GM18519 (cell line): ENCODE measurements at regions not wholly inside any gene's neighbourhood (a gene's known extent, or its start where the extent isn't known, plus 50 kb on each side); places are given as distances from the start of the nearest gene placed in this dataset.

Source experiments
- ATAC-seq: cut with Tn5 transposase; IDR thresholded peaks from one replicate; pipeline ENCODE4 v1.9.1; 2021; ENCODE audit warnings: mild to moderate bottlenecking, moderate library complexity; ENCODE audit not compliant: unreplicated experiment, low FRiP score

DNA sequence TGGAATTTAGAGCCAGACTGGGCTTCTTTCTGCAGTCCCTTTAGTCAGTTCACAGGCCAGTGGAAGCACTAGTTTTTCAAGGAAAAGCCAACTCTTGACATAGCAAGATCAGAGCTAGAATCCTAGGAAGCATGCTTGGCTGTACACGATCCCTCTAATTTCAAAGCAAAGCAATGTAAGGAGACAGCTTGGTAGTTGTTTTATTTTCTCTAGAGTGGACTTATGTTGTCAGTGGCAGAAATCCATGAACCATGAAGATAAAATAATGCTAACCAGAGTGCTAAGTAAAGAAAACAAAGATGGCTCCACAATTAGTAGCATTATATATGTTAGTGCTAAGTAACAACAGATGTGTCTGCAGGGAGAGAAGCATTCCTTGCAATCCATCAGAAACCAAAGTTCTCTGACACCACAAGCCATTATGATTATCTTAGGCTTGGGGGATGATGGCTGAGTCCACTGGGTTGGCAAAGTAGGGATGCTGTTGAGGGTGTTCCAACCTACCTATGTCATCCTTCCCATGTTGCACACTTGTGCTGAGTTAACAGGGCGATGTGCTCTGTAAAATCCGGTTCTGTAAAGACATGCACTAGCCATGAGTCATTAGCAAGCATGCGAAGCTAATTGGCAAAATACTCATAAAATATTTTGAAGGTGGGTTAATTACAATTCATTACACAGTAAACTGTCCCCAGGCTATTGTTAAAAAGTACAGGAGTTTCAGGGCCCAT is 115.2 kb downstream of the BMP2 start:
- no peak for ATAC-seq

DNA sequence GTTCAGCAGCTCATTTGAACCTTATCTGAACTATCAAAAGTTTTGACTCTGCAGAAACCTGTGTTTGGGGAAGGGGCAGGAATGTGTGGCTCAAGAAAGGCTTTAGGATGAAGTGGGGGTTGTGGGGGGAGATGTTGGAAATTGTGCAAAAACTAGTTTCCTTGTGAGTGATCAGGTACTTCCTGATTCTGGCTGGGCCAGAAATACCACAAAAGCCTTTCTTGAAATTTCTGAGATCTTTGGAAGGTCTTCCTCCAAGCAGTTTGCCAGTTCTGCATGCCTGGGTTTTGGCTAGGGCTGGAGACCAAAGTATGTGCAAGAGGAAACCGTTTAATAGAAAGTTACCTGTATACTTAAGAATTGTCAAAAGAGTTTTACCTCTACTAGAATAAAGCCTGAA is 116.6 kb downstream of the BMP2 start:
- no peak for ATAC-seq

DNA sequence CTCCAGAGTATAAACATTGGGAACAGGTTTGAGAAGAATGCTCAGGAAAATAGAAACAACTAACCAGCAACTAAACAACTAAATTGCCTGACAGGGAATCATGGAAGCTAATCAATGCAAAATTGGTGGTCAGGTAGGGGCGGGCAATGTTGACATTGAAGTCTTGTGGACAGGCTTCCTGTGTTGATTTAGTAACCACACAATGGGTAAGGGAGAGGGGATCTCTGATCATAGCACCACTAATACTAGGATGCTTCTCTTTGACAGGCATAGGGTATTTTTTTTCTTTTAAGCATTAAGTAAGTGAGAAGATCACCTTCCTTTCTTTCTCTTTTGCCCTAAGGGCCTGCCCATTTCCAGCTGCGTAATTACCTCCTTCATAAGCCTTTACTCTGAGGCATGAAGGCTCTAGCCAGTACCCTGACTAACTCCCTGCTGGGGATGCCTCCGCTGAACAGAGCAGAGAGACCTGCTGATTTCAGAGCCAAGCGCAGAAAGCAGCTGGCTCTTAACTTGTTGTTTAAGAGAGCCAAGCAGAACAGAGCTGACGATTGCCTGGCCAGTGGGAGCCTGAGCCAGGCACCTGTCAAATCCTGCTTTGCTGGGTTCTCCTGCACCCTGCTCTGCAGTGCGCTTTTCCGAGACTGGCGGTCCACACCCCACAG is 118.7 kb downstream of the BMP2 start:
- no peak for ATAC-seq

DNA sequence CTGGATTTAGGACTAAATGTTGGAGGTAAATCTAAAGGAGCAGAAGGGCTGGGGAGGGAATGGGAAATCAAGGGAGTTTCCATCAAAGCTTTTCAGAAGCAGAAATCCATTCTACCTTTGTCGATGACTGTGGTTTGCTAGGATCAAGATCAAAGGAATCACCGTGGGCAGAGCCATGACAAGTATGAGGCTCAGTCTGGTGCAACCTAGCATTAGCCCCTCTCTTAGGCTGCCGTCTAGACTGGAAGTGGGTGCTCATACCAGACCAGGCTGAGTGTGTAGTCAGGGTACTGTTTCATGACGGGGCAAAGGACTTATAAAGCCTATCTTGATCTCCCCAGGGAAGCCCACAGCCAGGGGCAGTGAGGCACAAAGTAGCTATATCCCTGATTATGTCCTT is 120.5 kb downstream of the BMP2 start:
- ATAC-seq, result no peak

DNA sequence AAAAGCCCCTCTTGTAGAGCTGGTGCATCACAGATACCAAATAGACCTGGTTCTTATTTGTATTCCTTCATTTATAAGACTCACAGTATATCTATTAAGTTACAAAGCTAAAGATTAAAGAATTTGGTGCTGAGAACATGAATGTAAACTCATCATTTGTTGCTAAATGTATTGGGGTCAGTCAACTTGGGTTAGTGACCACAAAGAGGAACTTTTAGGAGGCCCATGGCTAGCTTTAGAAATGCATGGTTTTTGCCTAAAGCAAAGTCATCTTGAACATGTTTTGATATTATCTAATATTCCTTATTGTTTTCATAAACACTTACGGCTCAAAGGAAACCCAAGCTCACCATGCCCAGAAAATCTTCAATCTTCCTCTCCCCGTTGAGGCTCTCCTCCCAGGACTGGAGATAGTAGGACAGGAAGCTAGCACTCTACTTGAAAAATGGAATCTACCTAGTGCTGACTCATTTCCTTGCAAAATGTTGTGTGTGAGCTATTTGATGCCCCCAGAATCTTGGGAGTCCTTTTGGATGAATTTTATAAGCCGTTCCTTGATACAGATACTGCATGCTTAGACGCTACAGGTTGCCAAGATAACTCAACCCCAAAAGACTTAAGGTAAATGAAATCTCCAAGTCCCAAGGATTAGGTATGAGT is 121.4 kb downstream of the BMP2 start:
- ATAC-seq, result no peak

DNA sequence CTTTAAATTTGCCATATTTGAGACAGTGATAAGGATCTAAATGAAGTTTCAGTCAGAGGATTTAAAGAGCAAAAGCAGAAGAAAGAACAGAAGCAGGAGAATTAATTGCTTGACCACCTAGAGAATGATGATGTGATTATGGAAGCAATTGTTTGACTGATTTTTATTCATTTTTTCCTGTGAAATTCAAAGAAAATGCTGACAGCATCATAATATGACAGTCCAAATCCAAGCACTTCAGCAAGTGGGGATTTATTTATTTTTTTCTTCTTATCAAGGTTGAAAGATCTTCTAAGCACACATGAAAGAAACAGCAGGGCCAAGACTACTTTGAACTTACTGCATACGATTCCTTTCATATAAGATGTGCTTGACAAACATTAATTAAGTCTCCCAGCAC is 125.2 kb downstream of the BMP2 start:
- no peak for ATAC-seq

DNA sequence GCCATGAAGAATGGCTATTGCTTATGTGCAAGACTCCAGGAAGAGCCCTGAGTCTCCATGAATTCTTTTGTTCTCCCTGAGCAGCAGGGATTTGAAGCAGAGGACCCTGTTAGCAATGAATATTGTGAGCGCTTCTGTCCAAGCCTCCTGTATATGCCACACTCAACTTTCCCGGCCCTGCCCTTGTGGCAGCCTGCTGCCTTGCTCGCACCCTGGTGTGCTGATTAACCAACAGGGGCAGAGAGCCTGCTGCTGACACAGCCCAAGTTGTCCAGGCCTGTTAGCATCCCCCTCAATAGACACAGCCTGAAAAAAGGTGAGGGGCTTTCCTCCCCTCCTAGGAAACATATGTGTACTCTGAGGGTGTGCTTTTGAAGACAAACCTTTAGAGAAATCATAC is 131.4 kb downstream of the BMP2 start:
- ATAC-seq, result no peak

DNA sequence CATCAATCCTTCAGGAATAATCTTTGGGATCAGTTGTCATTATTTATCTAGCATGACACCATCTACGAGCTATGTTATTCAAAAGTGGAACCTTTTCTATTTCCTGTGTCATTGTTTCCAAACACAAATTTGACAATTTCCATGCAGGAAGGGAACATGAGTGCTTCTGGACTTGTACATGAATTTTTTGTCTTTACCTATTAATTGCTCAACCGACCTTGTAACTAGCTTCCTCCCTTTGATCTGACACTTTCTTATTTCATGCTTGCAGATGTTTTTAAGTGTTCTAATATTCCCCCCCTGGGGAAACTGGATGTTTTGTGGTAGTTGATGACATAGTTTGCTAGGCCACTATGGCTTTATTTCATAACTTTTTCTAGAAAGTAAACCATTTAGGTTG is 139.4 kb downstream of the BMP2 start:
- ATAC-seq, result no peak

DNA sequence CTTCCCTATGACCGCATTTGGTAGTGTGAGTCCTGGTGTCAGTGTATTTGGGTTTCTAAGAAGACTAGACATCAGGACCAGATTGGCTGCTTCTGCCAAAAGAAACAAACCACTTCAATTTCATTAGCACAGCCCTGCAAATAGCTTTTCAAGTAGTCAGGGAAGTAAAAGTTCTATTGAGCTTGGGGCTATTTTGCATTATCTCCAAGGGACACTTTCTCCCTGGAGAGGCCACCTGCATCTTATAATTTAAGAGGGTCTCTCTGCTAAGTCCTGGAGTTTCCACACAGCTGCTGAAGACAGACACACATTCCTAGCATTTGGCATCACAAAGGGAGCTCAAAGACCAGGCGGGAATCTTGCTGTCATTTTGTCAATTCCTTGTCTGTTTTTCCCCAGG is 141.2 kb downstream of the BMP2 start:
- ATAC-seq, result no peak

DNA sequence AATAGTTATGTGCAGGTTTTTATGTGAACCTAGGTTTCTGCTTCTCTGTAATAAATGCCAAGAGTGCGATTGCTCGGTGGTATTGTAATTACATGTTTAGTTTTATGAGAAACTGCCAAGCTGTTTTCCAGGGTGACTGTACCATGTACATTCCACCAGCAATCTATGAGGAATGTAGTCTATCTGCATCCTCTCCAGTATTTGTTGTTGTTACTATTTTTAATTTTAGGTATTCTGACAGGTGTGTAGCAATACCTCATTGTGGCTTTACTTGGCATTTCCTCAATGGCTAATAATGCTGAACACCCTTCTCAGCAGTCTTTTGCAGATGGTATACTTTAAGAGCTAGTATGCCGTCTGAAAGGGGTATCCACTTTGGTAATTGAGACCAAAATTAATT is 142.1 kb downstream of the BMP2 start:
- no peak for ATAC-seq

DNA sequence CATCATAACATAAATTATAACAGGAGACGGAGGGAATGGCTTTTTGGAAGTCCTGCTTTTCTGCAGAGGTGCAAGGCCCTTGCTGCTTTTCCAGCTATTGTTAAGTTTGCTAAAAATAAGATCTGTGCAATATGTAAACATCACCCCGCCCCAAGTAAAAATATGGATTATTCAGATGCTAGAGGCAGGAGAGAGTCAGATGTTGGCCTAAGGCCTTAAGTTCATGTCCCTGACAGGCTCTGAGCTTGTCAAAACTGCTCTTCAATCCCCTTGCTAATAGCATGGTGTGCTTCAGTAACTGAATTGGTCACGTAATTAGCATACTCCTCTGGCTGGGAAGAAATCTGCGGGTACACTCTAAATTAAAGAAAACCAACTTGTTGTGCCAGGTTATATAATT is 147.5 kb downstream of the BMP2 start:
- ATAC-seq, result no peak

DNA sequence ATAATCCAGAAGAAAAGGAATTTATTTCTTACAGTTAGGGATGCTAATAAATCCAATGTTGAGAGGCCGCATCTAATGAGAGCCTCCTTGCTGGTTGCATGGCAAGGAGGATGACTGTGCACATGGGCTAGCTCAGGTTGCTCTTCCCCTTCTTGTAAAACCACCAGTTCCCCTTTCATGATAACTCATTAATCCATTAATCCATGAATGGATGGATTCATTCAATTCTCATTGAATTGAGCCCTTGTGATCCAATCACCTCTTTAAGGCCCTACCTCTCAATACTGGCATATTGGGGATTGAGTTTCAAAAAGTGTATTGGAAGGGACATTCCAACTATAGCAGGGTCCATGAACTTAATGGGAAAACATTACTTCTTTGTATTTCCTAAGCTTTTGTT is 149.5 kb downstream of the BMP2 start:
- no peak for ATAC-seq

DNA sequence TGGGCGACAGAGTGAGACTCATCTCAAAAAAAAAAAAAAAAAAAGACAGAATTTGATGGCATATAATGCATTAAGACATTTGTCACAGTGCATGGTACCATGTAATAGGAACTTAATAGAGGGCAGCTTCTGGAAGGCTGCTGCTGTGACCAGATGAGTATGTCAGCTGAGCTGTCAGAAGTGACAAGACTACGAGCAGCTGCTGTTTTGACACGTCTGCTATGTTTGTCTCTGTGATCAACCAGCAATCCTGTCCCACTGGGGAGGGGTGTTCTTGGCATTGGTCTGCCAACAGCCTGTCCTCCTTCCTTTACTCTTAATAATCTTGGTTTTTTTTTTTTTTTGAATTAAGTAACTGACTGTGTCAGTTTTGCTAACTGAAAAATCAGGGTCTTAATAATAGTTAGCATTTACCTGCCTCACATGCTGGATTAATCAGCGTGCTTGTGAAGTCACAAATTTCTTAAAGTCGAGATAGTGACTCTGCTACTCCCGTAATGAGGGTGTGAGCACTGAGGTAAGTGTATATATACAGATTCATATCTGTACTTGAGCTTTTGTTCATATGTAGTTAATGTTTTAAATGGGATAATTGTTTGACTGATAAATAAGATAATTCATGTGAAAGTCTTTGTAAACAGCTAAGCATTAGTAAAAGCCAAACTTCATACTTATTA is 152.4 kb downstream of the BMP2 start:
- no peak for ATAC-seq

DNA sequence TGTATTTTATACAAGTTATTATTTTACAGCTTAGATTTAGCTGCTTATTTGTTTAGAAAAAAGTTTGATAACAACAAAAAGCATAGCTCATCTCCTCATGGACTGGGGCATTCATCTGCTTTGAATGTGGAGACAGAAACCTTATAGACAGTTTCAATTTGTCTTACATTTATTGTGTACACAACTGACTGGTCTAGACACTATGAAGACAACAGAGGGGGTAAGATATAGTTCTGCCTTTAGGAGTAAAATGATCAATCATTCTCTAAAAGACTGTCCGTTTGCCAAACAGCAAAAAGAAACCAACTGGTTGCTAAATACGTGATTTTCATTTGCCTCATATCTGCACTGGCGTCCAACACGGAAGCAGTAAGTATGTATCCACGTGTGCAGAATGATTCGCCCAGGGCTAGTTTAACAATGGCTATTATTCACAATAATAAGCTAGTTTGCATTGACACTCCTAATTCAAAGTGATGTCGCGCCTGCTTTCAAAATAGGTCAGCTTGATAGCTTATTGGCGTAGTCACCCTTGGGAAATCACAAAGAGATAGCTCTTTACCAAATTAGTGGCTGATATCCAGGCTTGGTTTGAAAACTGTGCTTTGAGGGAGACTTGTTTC is 153.6 kb downstream of the BMP2 start:
- no peak for ATAC-seq

DNA sequence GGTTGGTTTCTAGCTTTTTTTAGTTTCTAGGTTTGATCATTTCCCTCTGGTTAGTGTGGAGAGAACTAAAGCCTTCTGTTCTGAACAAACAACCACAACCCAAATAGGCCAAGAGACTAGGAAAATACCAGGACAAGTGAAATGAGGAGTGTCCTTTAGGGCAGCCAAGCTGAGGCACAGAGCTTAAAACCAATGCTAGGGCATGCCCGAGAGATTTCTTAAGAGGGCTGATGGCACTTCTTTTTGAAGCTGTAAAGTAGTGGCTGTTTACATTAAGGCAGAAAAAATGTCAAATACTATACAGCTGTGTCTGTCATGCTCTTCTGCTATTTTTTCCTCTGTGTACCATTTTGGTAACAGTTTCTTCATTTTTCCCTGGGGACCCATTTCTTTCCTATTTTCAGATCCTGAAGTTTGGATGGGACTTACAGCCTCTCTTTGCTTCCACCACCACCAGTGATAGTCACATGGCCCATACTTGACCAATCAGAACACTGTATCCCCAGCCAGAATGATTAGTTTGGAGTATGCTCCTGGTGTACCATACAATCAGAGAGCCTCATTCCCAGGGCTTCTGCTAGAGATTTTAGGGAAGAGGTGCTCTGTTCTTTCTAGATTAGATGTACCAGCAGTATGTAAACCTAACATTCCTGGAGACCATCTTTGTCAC is 154.4 kb downstream of the BMP2 start:
- no peak for ATAC-seq

DNA sequence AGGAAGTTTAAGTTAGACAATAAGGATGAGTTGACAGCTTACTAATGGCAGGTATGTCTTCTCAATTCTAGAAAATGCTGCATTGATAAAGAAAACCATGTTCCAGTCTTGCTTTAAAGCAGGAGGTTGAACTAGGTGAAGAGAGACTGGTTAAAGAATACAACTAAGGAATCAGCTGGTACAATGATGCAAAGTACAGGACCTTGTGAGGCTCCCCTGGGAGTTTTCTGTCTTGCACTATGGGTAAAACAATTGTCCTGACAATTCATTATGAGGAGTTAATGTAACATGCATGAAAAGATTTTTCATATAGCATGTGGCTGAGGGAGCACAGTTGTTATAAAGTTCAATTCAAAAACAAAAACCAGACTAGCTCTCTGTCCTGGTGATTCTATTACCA is 157.2 kb downstream of the BMP2 start:
- no peak for ATAC-seq

DNA sequence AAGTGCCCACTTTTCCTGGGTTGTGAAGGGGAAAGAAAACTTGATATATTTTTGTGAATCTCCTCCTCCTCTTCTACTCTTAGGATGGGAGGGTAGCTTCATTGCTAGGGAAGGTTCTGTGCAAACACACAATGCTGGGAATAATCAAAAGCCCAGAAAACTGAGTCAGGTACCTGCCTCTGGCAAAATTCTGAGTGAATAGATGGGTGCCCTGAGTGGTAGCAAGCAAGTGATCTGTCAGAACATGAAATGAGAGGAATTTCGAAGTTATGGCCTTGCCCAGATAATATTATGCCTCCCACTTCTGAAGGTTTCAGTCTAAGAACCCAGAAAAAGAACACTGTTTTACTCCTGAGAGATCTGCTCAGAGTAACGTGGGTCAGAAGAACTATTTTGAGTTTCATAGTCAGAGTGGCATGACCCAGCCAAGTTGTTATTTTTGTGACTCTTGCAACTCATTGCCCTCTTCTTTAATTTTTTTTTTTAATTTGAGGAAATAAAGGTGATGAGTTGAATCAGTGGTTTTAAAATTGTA is 158.3 kb downstream of the BMP2 start:
- no peak for ATAC-seq

DNA sequence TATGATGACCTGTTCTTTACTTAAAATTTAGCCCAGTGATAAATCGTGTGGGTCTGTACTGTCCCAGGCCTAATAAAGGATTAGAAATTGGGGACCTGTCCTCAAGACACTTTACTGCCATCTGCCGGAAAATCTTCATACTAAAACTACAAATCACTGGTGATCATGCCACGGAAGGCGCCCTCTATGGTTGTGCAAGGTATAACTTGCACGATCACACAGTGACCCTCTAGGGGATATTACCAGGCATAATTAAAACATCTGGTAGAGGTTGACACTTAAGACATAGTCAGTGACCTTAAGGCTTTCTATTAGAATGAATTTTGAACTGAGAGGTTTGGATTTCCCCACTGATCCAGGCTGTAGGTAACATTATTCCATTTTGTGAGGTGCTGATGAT is 172.6 kb downstream of the BMP2 start:
- ATAC-seq, result no peak

DNA sequence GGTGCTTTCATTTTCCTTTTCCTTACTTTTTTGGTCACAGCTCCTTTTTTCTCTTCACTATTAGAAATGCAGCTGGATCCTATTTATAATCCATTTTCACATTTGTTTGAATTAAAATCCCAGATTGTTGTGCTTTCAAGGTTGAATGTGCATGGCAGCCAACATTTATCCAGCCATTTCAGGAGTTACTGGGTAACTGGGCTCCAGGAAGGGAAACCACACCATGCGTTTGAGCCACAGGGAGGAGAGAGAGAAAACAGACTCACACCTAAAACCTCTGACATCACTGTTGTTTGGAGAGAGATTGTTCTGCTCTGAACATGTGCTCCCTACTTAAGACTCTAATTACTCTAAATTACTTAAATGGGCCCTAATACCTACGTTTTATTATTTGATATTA is 173.4 kb downstream of the BMP2 start:
- ATAC-seq, result no peak

DNA sequence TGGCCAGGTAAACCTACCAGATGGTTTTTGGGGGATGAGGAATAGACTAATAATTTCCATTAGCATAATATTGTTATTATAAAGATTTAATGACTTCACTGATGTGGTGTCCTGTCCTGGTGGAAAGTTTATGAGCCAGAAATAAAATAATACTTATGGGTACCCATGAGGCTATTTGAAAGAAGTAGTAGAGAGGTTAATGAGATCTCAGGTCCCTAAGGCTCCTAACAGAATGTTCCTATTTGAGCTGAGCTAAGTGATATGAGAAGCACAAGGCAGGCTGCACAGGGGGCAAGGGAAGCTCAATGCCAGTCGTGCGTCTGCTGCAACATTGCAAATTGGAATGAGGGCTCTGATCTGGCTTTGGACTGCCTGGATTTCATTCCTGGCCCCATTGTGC is 174.1 kb downstream of the BMP2 start:
- ATAC-seq, result no peak
